A549 (cell line): ENCODE measurements at regions not wholly inside any gene's neighbourhood (a gene's known extent, or its start where the extent isn't known, plus 50 kb on each side); places are given as distances from the start of the nearest gene placed in this dataset.

ENCODE experiments used
- ATAC-seq, 2 experiments: fragments of 200-7000 bp in 1 of 2; fragments of >200 bp in 1 of 2; cut with Nextera tagmentation in 1 of 2; cut with Tn5 transposase in 1 of 2; 3 replicates each; pipeline versions ENCODE4 v1.8.0 to v1.9.1; 2018 to 2020; ENCODE audit warnings: mild to moderate bottlenecking in 1 of 2, moderate library complexity in 1 of 2
- CTCF ChIA-PET: fragments of 300-600 bp; sonication (Branson Sonifier 250); formaldehyde crosslinking; extraction: SDS; loops from one replicate; lab custom pipeline; 2021; ENCODE audit warnings: antibody characterized with exemption, inconsistent platforms; lab: Yijun Ruan, JAX
- POLR2A ChIA-PET: fragments of 350-600 bp; formaldehyde crosslinking; extraction: SDS; loops from one replicate; lab custom pipeline; 2021; ENCODE audit warnings: antibody characterized with exemption, inconsistent platforms; lab: Yijun Ruan, JAX
- DNase-seq, 2 experiments: peaks; one replicate each; pipeline versions ENCODE4 v3.0.0 to v3.0.0-alpha.2; 2011 to 2016; ENCODE audit warnings: low read depth in 1 of 2, low spot score in 1 of 2
- FAIRE-seq: peaks from 2 replicates; lab custom pipeline; 2011; peaks lifted over from hg19 to GRCh38; lab: Jason Lieb, UNC
- H3K27ac ChIP-seq, 2 experiments: fragments of >200 bp; sonication (Bioruptor Twin); formaldehyde crosslinking; 3 replicates each; pipeline ENCODE4 v1.5.1; 2016 to 2017
- H3K4me1 ChIP-seq: fragments of >200 bp; sonication (Bioruptor Twin); formaldehyde crosslinking; 3 replicates; pipeline ENCODE4 v1.6.1; 2016
- H3K4me2 ChIP-seq: fragments of >200 bp; sonication (Bioruptor Twin); formaldehyde crosslinking; 3 replicates; pipeline ENCODE4 v1.6.1; 2016
- H3K4me3 ChIP-seq: fragments of >200 bp; sonication (Bioruptor Twin); formaldehyde crosslinking; 3 replicates; pipeline ENCODE4 v1.5.1; 2016
- H3K9me3 ChIP-seq: fragments of >200 bp; sonication (Bioruptor Twin); formaldehyde crosslinking; 3 replicates; pipeline ENCODE4 v1.6.1; 2016
- BCL3 ChIP-seq: fragments of >200 bp; sonication (Bioruptor Twin); formaldehyde crosslinking; IDR thresholded peaks from 3 replicates; pipeline ENCODE4 v1.6.1; 2016
- CTCF ChIP-seq: fragments of >200 bp; sonication (Bioruptor Twin); formaldehyde crosslinking; IDR thresholded peaks from 3 replicates; pipeline ENCODE4 v1.5.1; 2016
- EHMT2 ChIP-seq: fragments of 200-600 bp; sonication (generic); IDR thresholded peaks from 2 replicates; pipeline ENCODE4 v1.6.1; 2016; ENCODE audit warnings: antibody characterized with exemption, low read depth, mild to moderate bottlenecking, moderate library complexity
- ESRRA ChIP-seq: fragments of 150-350 bp; IDR thresholded peaks from 2 replicates; pipeline ENCODE4 v1.6.1; 2014; ENCODE audit warnings: mild to moderate bottlenecking, low read length, borderline replicate concordance
- HES2 ChIP-seq: fragments of >200 bp; sonication (Bioruptor Twin); formaldehyde crosslinking; IDR thresholded peaks from 2 replicates; pipeline ENCODE4 v1.6.1; 2016
- HMGXB4 ChIP-seq: fragments of 250-450 bp; sonication (Bioruptor Pico); IDR thresholded peaks from 2 replicates; pipeline ENCODE4 v1.5.0; 2021; ENCODE audit warnings: mild to moderate bottlenecking, moderate library complexity, borderline replicate concordance
- HOXB13 ChIP-seq: fragments of 250-450 bp; sonication (Bioruptor Pico); IDR thresholded peaks from 2 replicates; pipeline ENCODE4 v1.5.0; 2020; ENCODE audit warnings: low read depth, mild to moderate bottlenecking, moderate library complexity
- HOXB5 ChIP-seq: fragments of 250-450 bp; sonication (Bioruptor Pico); IDR thresholded peaks from 2 replicates; pipeline ENCODE4 v1.5.0; 2020; ENCODE audit warnings: mild to moderate bottlenecking, moderate library complexity
- JUN ChIP-seq, 2 experiments: fragments of >200 bp; sonication (Bioruptor Twin); formaldehyde crosslinking; IDR thresholded peaks; 2 replicates in 1 of 2; 3 replicates in 1 of 2; pipeline ENCODE4 v1.6.1; 2016 to 2017
- KDM5A ChIP-seq: fragments of 200-600 bp; sonication (generic); IDR thresholded peaks from 2 replicates; pipeline ENCODE4 v1.6.1; 2016; ENCODE audit warnings: antibody characterized with exemption, mild to moderate bottlenecking
- MAX ChIP-seq: IDR thresholded peaks from 2 replicates; pipeline ENCODE4 v1.6.1; 2012
- MYC ChIP-seq: IDR thresholded peaks from 2 replicates; pipeline ENCODE4 v1.6.1; 2012; ENCODE audit warnings: mild to moderate bottlenecking, inconsistent platforms, low read length, improper control_type of control experiment, borderline replicate concordance
- NFE2L2 ChIP-seq: fragments of 150-350 bp; conservative IDR thresholded peaks from 2 replicates; pipeline ENCODE4 v1.6.1; 2014; ENCODE audit warnings: low read length
- NPAS2 ChIP-seq: fragments of 250-450 bp; sonication (Bioruptor Pico); IDR thresholded peaks from 2 replicates; pipeline ENCODE4 v1.8.0; 2022; ENCODE audit warnings: mild to moderate bottlenecking, moderate library complexity, borderline replicate concordance
- POLR2AphosphoS2 ChIP-seq: conservative IDR thresholded peaks from 2 replicates; pipeline ENCODE4 v1.6.1; 2012; ENCODE audit warnings: low read length, improper control_type of control experiment, inconsistent platforms
- REST ChIP-seq: fragments of 200-600 bp; sonication (generic); IDR thresholded peaks from 2 replicates; pipeline ENCODE4 v1.6.1; 2016; ENCODE audit warnings: antibody characterized with exemption, mild to moderate bottlenecking, moderate library complexity
- SMC3 ChIP-seq: fragments of >200 bp; sonication (Bioruptor Twin); formaldehyde crosslinking; IDR thresholded peaks from 3 replicates; pipeline ENCODE4 v1.6.1; 2018; ENCODE audit warnings: inconsistent platforms
- SREBF2 ChIP-seq: fragments of 450-650 bp; IDR thresholded peaks from 2 replicates; pipeline ENCODE4 v1.6.1; 2014; ENCODE audit warnings: mild to moderate bottlenecking, moderate library complexity
- TFCP2L1 ChIP-seq: fragments of 250-450 bp; sonication (Bioruptor Pico); IDR thresholded peaks from 2 replicates; pipeline ENCODE4 v1.5.0; 2021; ENCODE audit warnings: mild to moderate bottlenecking
- USF2 ChIP-seq: fragments of 450-650 bp; IDR thresholded peaks from 2 replicates; pipeline ENCODE4 v1.6.1; 2014; ENCODE audit warnings: antibody characterized with exemption
- ZSCAN20 ChIP-seq: fragments of 250-450 bp; sonication (Bioruptor Pico); IDR thresholded peaks from 2 replicates; pipeline ENCODE4 v1.8.0; 2022; ENCODE audit warnings: mild to moderate bottlenecking, moderate library complexity
- WGBS: methylation state at CpG from one replicate; pipeline ENCODE4 v1.1.6; 2017; ENCODE audit errors: missing lambda C conversion rate; 5-methylcytosine and 5-hydroxymethylcytosine counted together

- DNase-seq: no peak
- 1% methylated on average over 2 of the region's 2 CpGs for WGBS
- ChIA-PET CTCF (interaction anchor here (1.2 kb wide), 1 partner anchor 21 kb away, joined by 3 read pairs; no protein-coding TSS in a partner anchor), POLR2A (no interaction called here)
- no peak for TF ChIP-seq KDM5A
- TF ChIP-seq ESRRA: no peak
- no peak for TF ChIP-seq NFE2L2
- no peak for TF ChIP-seq SREBF2
- no peak for TF ChIP-seq HOXB13
- TF ChIP-seq EHMT2: no peak
- no peak for TF ChIP-seq MAX
- no peak for TF ChIP-seq HMGXB4 (CRISPR knock-in tag)
- TF ChIP-seq HOXB5: no peak
- TF ChIP-seq POLR2AphosphoS2: no peak
- no peak for FAIRE-seq
- Histone ChIP-seq H3K4me3 (no peak overlapping the region), H3K4me1 (no peaks in the 10 kb centered on the region), H3K4me2 (no peak overlapping the region), H3K27ac (no peak overlapping the region), H3K9me3 (no peaks in the 10 kb centered on the region)
- no peak for ATAC-seq
Observed at GRCh38 chr18:34627137-34627920, 82.8 kb upstream of the DTNA start.

GRCh38 chr18:34631093-34631966, 78.8 kb upstream of the DTNA start:
- Histone ChIP-seq H3K4me2 (no peak overlapping the region), H3K9me3 (no peaks in the 10 kb centered on the region), H3K27ac (no peak overlapping the region)
- ChIA-PET CTCF (no interaction called here), POLR2A (no interaction called here)
- WGBS: 64% methylated on average over 4 of the region's 4 CpGs
- no peak for ATAC-seq
- no peak for FAIRE-seq
- no peak for TF ChIP-seq ZSCAN20
- TF ChIP-seq TFCP2L1 (CRISPR knock-in tag): no peak
- TF ChIP-seq MYC: no peak
- no peak for TF ChIP-seq HES2
- TF ChIP-seq BCL3: no peak
- TF ChIP-seq JUN (IDR thresholded peaks at IDR 0.05): no peak
- TF ChIP-seq NPAS2: no peak
- no peak for TF ChIP-seq CTCF
- no peak for TF ChIP-seq REST
- TF ChIP-seq USF2: no peak
- no peak for TF ChIP-seq SMC3
- TF ChIP-seq, all 56 proteins: peak for 0
- no peak for DNase-seq
- no peak overlapping the region for H3K4me3 ChIP-seq
- no peaks in the 10 kb centered on the region for H3K4me1 ChIP-seq
